Panc1 (cell line): ENCODE measurements at regions not wholly inside any gene's neighbourhood (a gene's known extent, or its start where the extent isn't known, plus 50 kb on each side); places are given as distances from the start of the nearest gene placed in this dataset.

Source experiments
- ATAC-seq: fragments of 200-7000 bp; cut with Tn5 transposase; 2 replicates; pipeline ENCODE4 v1.9.1; 2020; ENCODE audit warnings: mild to moderate bottlenecking, moderate library complexity
- BruUV-seq: library from RNA; stranded (reverse); fragments of 400-500 nt; replicated peaks from 2 replicates; lab custom pipeline; 2021; lab: Mats Ljungman, UMichigan
- CTCF ChIA-PET: fragments of 300-600 bp; sonication (Branson Sonifier 250); formaldehyde crosslinking; loops from one replicate; lab custom pipeline; 2022; ENCODE audit warnings: antibody characterized with exemption; lab: Charles Lee
- POLR2A ChIA-PET: fragments of 300-600 bp; sonication (Branson Sonifier 250); formaldehyde crosslinking; loops from one replicate; lab custom pipeline; 2022; ENCODE audit warnings: antibody characterized with exemption; lab: Charles Lee
- DNase-seq: peaks from one replicate; pipeline ENCODE4 v3.0.0-alpha.2; 2010; ENCODE audit warnings: low read depth, low spot score
- H3K27ac ChIP-seq: 2 replicates; pipeline ENCODE4 v1.5.1; 2011; ENCODE audit warnings: mild to moderate bottlenecking, low read length, inconsistent platforms
- H3K27me3 ChIP-seq: fragments of 200-500 bp; sonication (Bioruptor generic); 2 replicates; pipeline ENCODE4 v1.6.0; 2014; ENCODE audit warnings: low read length, inconsistent platforms; ENCODE audit not compliant: control insufficient read depth, insufficient read depth
- H3K36me3 ChIP-seq: fragments of 200-500 bp; sonication (Bioruptor generic); 2 replicates; pipeline ENCODE4 v1.5.1; 2014; ENCODE audit warnings: inconsistent platforms, mild to moderate bottlenecking, low read length, moderate library complexity; ENCODE audit not compliant: control insufficient read depth, insufficient read depth
- H3K4me1 ChIP-seq: 2 replicates; pipeline ENCODE4 v1.5.1; 2011; ENCODE audit warnings: inconsistent platforms, mild to moderate bottlenecking, low read length, moderate library complexity; ENCODE audit not compliant: control insufficient read depth, insufficient read depth
- H3K4me3 ChIP-seq, 2 experiments: 2 replicates each; pipeline ENCODE4 v1.5.1; 2011 to 2012; ENCODE audit warnings: low read depth in 2 of 2, low read length in 2 of 2, mild to moderate bottlenecking in 2 of 2, inconsistent platforms in 1 of 2, moderate library complexity in 1 of 2
- H3K9me3 ChIP-seq: fragments of 200-500 bp; sonication (Bioruptor generic); 2 replicates; pipeline ENCODE4 v1.5.1; 2014; ENCODE audit warnings: low read depth, mild to moderate bottlenecking, inconsistent platforms, low read length, moderate library complexity; ENCODE audit not compliant: control insufficient read depth, insufficient read depth
- CTCF ChIP-seq: fragments of 450-650 bp; IDR thresholded peaks from 2 replicates; pipeline ENCODE4 v1.5.1; 2017; ENCODE audit warnings: mild to moderate bottlenecking
- POLR2AphosphoS5 ChIP-seq: IDR thresholded peaks from 2 replicates; pipeline ENCODE4 v1.6.1; 2012; ENCODE audit warnings: mild to moderate bottlenecking, low read depth, low read length, moderate library complexity
- REST ChIP-seq, 2 experiments: IDR thresholded peaks; 2 replicates each; pipeline ENCODE4 v1.6.1; 2011 to 2012; ENCODE audit warnings: low read depth in 2 of 2, control low read depth in 1 of 2, low read length in 1 of 2, mild to moderate bottlenecking in 1 of 2, moderate library complexity in 1 of 2; ENCODE audit not compliant: insufficient read depth in 1 of 2
- SIN3A ChIP-seq: IDR thresholded peaks from 2 replicates; pipeline ENCODE4 v1.6.1; 2012; ENCODE audit warnings: low read depth, mild to moderate bottlenecking, low read length, moderate library complexity, borderline replicate concordance; ENCODE audit not compliant: insufficient read depth
- TCF7L2 ChIP-seq: IDR thresholded peaks from 2 replicates; pipeline ENCODE4 v1.6.1; 2011; ENCODE audit warnings: mild to moderate bottlenecking, low read depth, low read length, inconsistent platforms
- in situ Hi-C: cut with HindIII; loops from 2 replicates; pipeline ENCODE4 v1.10.0; 2016; ENCODE audit warnings: low sequenced_read_pairs, low pct_unique_long_range_greater_than_20kb
- intact Hi-C: fragments of 100-400 bp; cut with micrococcal nuclease; formaldehyde crosslinking; loops from one replicate; pipeline ENCODE4 v1.10.0; 2022; ENCODE audit not compliant: unreplicated experiment

- Histone ChIP-seq H3K4me3 (no peak overlapping the region), H3K9me3 (no peaks in the 10 kb centered on the region), H3K27me3 (no peaks in the 10 kb centered on the region; the same call in 1 of the 2 replicates), H3K4me1 (no peaks in the 10 kb centered on the region), H3K27ac (no peak overlapping the region), H3K36me3 (no peaks in the 10 kb centered on the region)
- TF ChIP-seq SIN3A (no peak), POLR2AphosphoS5 (no peak), TCF7L2 (no peak), REST (IDR thresholded peaks at IDR 0.05; ENCODE audit: insufficient read depth in 1 of 2, low read depth in 2 of 2, low read length in 1 of 2) (no peak), CTCF (no peak)
- no TSS peak for BruUV-seq
- intact Hi-C loops (no loop called here), in situ Hi-C loops (no loop called here)
- no peak for ATAC-seq
- CTCF ChIA-PET: no interaction called here
- POLR2A ChIA-PET: no interaction called here
- DNase-seq: no peak
Observed at GRCh38 chr9:126066131-126066530, 260.5 kb upstream of the MVB12B start.

DNA sequence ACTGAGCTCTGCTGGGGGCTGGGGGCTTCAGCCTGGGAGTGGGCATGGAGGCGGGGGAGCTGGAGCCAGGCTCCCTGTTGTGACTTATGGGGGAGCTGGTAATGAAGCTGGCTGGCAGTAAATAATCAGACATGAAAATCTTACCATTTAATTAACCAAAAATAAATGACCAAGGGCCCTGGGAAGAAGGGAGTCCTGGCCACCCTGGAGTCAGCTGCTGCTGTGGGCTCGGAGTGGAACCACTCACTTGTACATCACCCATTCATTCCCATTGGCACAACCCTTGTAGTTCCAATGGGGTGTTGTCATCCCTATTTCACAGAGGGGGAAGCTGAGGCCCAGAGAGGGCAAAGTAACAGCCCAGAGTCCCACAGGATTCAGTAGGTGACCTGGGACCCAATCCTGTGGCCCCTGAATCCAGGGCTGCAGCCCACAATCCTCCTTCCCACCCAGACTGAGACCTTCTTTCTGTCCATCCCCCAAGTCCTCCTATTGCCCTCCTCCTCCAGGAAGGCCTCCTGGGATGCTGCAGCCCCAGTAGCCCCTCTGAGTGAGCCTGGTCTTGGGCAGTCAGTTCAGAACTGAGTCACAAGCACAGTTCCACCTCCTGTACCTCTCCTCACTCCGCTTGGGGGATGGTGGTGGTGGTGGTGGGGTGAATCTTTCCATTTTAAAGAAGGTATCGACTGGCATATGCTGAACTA lies 259.4 kb upstream of the MVB12B start:
- no TSS peak for BruUV-seq
- ChIA-PET CTCF (no interaction called here), POLR2A (interaction anchor here (0.6 kb wide), 1 partner anchor 28 kb away, joined by 3 read pairs; no protein-coding TSS in a partner anchor)
- H3K4me3 ChIP-seq: no peak overlapping the region
- H3K36me3 ChIP-seq: no peaks in the 10 kb centered on the region
- no peaks in the 10 kb centered on the region for H3K4me1 ChIP-seq
- H3K9me3 ChIP-seq: no peaks in the 10 kb centered on the region
- DNase-seq: no peak
- no peak overlapping the region for H3K27ac ChIP-seq
- no peak; the same call in 1 of the 2 replicates for ATAC-seq
- in situ Hi-C loops: no loop called here
- TF ChIP-seq REST (IDR thresholded peaks at IDR 0.05; ENCODE audit: insufficient read depth in 1 of 2, low read depth in 2 of 2, low read length in 1 of 2) (no peak), SIN3A (no peak), TCF7L2 (no peak), CTCF (no peak), POLR2AphosphoS5 (no peak)
- no peaks in the 10 kb centered on the region; the same call in 1 of the 2 replicates for H3K27me3 ChIP-seq
- intact Hi-C loops: no loop called here
